ENCODE measurements at regions not wholly inside any gene's neighbourhood (a gene's known extent, or its start where the extent isn't known, plus 50 kb on each side); places are given as distances from the start of the nearest gene placed in this dataset.
"Not testable (repeated sequence)": the region's sequence is repeated elsewhere in the genome, so short reads cannot be mapped to it uniquely, and the experiment has no call there.

DNA sequence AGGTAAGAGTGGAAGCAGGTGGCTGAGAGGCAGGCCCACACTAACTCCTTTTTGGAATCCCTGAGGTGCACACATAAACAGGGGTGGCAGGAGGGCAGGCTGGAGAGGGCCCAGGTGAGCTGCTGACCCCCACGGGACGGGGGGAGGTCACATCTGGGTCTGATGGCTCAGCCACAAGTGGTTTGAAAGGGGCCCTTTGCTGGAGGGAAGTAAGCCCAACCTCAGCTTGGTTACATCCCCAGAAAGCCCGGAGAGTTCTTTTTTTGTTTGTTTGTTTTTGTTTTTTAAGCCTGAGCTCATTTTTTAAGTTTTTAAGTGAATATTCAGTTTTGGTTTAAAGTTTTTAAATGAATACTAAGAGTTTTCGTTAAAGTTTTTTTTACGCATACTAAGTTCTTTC, 72.8 kb upstream of the CUX1 start:
- DNase-seq, result no peak

DNA sequence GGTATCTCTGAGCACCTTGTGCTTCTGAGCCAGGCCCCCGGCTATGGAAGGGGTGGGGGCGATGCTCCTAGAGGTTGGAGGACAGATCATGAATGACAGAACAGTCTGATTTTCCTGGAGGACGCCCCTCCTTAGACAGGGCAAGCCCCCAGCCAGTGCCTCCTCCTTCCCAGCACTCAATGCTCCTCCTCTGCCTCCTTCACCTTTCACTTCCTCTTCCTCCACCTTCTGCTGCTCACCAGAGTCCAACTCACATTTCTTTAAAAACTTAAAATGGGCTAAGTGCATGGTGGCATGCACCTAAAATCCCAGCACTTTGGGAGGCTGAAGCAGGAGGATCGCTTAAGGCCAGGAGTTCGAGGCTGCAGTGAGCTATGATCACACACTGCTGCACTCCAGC, 71.1 kb upstream of the CUX1 start:
- DNase-seq, result no peak

DNA sequence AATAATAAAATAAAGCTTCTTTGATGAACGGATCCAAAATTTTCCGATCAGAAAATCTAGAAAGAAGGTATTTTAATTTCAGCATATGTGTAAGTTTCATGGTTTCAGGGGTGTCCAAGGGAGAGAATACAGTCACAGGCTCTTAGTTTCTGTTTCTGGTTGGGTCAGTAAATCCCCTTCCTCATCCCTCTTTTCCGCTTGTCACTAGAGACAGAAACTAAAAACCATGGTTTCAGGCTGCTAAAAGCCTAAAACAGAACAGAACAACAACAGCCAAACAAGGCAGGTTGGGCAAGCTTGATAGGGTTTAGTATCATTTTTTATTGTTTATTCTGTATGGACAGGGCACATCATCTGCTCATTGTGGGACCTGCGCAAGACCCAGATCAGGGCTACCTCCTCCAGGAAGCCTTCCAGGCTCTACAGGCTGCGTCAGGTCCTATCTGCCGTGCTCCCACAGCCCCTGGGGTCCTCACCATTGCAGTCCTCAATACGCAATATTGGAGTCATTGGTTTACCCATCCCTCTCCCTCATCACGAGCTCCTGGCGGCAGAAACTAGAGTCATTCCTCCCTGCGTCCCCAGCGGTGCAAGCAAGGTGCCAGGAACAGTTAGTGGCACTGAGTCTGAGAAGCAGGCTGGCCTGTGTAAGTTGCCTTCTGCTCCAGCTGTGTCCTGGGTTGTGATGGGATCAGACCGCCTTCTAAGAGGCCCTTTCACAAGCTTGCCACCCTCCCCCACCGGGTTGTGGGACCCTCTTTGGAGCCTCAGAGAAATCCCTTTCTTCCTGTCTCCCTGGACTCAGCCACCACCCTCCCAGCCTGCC, 70.2 kb upstream of the CUX1 start:
- DNase-seq, result no peak

DNA sequence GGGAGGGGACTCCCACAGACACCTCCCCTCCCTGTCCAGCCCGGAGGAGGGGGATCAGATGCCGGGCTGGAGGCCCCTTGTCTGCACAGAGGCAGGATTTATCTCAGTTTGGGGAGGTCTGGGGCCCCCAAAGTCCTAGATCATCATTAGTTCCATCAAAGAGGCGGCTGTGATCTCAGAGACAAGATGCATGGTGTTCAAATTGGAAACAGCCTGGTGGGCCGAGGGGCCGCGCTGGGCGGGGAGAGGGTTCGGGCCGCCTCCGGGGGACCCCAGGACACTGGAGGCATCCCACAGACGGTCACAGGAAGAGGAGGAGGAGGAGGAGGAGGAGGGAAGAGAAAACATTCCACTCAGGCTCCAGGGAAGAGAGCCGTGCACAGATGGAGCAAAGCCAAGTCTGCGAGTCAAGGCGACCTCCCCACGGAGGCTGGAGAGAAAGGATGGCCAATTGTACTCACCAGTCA, 69.5 kb upstream of the CUX1 start:
- DNase-seq, result no peak

DNA sequence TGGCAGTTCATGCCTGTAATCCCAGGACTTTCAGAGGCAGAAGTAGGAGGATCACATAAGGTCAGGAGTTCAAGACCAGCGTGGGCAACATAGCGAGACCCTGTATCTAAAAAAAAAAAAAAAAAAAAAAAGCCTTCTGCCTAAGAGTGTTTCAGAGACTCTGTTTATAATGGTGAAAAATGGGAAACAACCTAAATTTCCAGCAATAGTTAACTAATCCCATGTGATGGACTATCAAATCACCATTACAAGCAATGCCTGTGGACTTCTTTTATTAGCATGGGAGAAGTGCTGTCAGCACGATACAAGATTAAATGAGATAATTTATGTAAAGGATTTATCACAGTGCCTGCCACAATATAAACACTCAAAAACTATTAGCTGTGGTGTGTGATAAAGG, 67.5 kb upstream of the CUX1 start:
- DNase-seq, result no peak

DNA sequence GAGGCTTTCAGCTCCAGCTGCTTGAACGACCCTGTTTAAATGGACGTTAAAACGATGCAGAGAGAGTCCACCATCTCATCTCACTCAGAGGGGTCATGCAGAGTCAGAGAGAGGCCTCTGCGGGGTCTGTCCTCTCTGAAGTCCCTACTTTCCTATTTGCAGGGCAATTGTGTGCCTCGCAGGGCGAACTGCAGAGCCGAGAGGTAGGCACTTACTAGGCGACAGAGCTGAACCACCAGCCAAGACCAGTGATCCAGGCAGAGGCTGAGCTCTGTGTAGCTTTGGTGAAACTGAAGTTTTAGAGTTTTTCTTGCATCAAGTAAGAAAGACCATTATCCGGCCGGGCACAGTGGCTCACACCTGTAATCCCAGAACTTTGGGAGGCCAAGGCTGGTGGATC, 64.1 kb upstream of the CUX1 start:
- DNase-seq, result no peak

DNA sequence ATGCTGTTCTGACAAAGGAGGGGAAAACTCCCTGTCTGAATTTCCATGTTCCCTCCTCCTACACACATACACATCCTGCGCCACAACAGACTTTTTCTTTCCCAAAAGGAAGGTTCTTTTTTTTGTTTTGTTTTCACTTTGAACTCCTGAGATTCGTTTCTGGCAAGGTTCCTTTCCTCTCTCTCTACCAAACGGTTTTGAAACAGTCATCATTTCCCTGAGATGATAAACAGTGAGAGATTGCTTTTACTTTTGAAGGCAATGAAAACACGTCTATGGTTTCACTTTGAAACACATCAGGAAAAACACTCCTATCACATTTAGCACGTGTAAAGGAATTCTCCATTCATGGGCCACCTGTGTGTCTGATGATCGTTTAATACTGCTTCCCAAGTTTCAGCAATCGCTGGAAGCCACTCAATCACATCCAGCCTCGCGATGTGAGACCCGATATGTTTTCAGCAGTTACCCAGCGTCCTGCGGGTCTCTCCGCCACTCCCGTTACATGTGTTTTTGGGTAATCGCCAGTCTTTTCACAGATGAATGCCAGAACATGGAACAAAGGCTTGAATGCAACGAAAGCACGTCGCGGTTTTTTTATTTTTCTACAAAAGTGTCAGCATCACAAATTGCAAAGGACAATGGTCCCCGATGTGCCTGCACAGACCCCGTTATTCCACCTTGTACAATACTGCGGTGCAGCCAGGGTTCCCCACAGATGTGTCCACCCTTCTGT, 62.8 kb upstream of the CUX1 start:
- no peak for DNase-seq

DNA sequence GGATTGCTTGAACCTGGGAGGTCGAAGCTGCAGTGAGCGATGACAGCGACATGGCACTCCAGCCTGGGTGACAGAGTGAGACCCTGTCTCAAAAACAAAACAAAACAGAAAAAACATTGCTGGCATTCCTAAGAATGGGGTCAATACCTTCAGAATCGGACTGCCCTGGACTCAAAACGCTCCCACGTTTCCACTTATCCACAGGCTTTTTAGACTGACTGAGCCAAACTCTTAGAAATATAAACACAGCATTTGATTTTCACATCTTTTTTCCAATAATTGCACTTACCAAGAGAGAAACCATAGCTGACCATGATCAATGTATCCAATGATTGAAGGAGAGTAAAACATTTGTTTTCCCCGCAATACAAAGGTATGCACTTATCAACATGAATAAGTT, 59.5 kb upstream of the CUX1 start:
- no peak for DNase-seq

DNA sequence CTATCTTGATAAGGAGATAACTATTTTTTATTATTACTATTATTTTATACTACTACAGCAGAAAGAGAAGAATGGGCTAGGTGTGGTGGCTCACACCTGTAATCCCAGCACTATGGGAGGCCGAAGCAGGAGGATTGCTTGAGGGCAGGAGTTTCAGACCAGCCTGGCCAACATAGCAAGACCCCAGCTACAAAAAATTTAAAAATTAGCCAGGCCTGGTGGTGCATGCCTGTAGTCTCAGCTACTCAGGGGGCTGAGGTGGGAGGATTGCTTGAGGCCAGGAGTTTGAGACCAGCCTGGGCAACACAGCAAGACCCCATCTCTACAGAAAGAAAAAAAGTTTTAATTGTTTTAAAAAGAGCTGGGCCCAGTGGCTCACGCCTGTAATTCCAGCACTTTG, 58.9 kb upstream of the CUX1 start:
- not testable (repeated sequence) for DNase-seq

DNA sequence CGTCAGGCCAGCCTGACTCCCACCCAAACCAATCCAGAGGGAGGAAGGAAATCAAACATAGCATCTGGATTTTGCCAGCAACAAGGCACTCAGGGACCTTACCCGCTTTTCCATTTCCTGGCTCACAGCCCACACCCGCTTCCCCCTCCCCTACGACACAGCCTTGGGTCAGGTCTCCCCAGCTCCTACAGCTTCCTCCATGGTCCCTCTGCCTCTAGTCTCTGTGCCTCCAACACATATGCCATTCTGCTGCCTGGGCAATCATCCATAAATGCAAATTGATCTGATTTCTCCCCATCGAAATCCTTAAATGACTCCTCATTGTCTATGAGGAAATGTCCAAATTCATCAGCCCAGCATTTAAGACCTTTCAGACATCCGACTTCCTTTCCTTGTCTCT, 53.2 kb upstream of the CUX1 start:
- no peak for DNase-seq

DNA sequence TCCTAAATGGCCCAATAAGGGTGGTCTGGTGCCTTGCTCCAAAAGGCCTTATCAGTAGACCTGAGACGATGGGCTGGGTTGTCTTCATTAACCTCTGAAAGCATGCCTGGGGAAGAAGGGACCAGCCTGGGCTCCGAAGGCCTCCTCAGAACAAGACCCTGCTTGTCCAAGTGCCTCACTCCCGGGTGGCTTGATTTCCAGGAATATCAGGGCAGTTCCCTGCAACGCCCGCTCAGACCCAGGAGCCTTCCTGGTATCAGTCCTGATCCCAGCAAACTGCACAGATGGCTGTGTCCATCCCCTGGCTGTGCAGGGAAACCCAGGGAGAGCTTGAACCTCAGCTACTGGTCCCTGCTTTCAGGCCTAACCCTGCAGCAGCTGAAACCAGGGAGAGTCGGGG, 49.9 kb upstream of the CUX1 start:
- no peak for DNase-seq

Measured in COR-L47 (cell line).